GM12873 (cell line): ENCODE measurements at regions not wholly inside any gene's neighbourhood (a gene's known extent, or its start where the extent isn't known, plus 50 kb on each side); places are given as distances from the start of the nearest gene placed in this dataset.

ENCODE experiments used
- CTCF ChIP-seq: IDR thresholded peaks from 2 replicates; pipeline ENCODE4 v1.5.1; 2012; ENCODE audit warnings: low read depth, mild to moderate bottlenecking, moderate library complexity, low read length, control low read depth; ENCODE audit not compliant: insufficient read depth; ENCODE audit errors: missing control alignments

- no peak for TF ChIP-seq CTCF
These were observed 202.6 kb upstream of the ID2 start for GRCh38 chr2:8479298-8479697.

DNA sequence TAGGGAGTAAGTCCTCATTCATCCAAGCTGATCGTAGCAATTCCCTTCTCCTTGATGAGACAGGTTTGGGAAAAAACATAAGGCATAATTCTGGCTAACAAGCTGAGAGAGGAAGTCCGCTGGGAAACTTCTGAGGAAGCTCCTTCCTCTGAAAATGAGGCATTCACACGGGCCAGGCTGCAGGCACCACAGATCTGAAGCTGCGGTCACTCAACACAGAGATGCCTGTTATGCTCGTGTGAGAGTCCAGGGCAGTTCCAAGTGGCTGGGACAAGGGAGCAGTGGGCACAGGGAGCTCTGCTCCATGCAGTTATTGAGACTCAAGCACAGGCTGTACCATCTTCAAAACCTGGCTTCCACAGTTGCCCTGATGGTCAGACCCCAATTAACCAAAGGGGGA is 200.9 kb upstream of the ID2 start:
- no peak for TF ChIP-seq CTCF

GRCh38 chr2:8481463-8482009 is 200.3 kb upstream of the ID2 start:
- TF ChIP-seq CTCF = no peak

- no peak for TF ChIP-seq CTCF
These were observed 199.4 kb upstream of the ID2 start for GRCh38 chr2:8482432-8482831.

- TF ChIP-seq CTCF = no peak
These were observed 197.2 kb upstream of the ID2 start for GRCh38 chr2:8484502-8485283.

DNA sequence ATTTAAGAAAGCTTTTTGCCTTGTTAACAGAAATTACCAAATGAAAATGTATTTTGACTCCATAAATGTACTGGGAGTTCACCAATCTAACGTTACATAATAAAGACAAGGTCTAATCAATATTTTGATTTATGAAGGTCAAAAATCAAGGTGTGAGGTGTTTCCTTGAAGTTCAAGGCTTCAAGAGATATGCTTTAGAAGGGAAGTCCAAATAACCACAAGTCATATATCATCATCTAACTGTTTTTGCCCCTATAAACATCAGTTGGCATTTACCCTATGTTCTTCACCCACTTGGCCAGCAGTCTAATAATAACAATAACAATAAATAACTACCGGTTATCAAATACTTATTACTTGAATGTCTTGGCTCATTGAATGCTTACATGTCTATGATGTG is 196.1 kb upstream of the ID2 start:
- TF ChIP-seq CTCF = no peak

- TF ChIP-seq CTCF = no peak
These were observed 195.7 kb upstream of the ID2 start for GRCh38 chr2:8486141-8486540.
